GM19455 (cell line): ENCODE measurements at regions not wholly inside any gene's neighbourhood (a gene's known extent, or its start where the extent isn't known, plus 50 kb on each side); places are given as distances from the start of the nearest gene placed in this dataset.
"Not testable (repeated sequence)": the region's sequence is repeated elsewhere in the genome, so short reads cannot be mapped to it uniquely, and the experiment has no call there.

Experiments used
- ATAC-seq: cut with Tn5 transposase; IDR thresholded peaks from one replicate; pipeline ENCODE4 v1.9.1; 2021; ENCODE audit not compliant: unreplicated experiment

GRCh38 chr6:22738194-22738593 lies 168.8 kb downstream of the HDGFL1 start:
- no peak for ATAC-seq

GRCh38 chr6:22747571-22747970 lies 178.2 kb downstream of the HDGFL1 start:
- ATAC-seq: no peak

- no peak for ATAC-seq
These were observed 179.3 kb downstream of the HDGFL1 start for GRCh38 chr6:22748681-22749080.

GRCh38 chr6:22749696-22750095 lies 180.3 kb downstream of the HDGFL1 start:
- ATAC-seq: no peak

- no peak for ATAC-seq
These were observed 181.9 kb downstream of the HDGFL1 start for GRCh38 chr6:22751223-22751622.

- no peak for ATAC-seq
These were observed 183.2 kb downstream of the HDGFL1 start for GRCh38 chr6:22752522-22752921.

- ATAC-seq: no peak
These were observed 184.7 kb downstream of the HDGFL1 start for GRCh38 chr6:22754061-22754460.

GRCh38 chr6:22755605-22756004 lies 186.2 kb downstream of the HDGFL1 start:
- ATAC-seq: no peak

GRCh38 chr6:22756365-22756764 lies 187.0 kb downstream of the HDGFL1 start:
- ATAC-seq: no peak

GRCh38 chr6:22764496-22764895 lies 195.1 kb downstream of the HDGFL1 start:
- ATAC-seq: no peak

- no peak for ATAC-seq
These were observed 195.6 kb downstream of the HDGFL1 start for GRCh38 chr6:22765015-22765414.

- no peak for ATAC-seq
These were observed 197.6 kb downstream of the HDGFL1 start for GRCh38 chr6:22766979-22767378.

GRCh38 chr6:22770054-22770453 lies 200.7 kb downstream of the HDGFL1 start:
- ATAC-seq: no peak

- ATAC-seq: no peak
These were observed 204.8 kb downstream of the HDGFL1 start for GRCh38 chr6:22774129-22774528.

- ATAC-seq: not testable (repeated sequence)
These were observed 209.1 kb downstream of the HDGFL1 start for GRCh38 chr6:22778438-22778837.

- ATAC-seq: no peak
These were observed 209.7 kb downstream of the HDGFL1 start for GRCh38 chr6:22779062-22779461.

- ATAC-seq: no peak
These were observed 214.6 kb downstream of the HDGFL1 start for GRCh38 chr6:22783931-22784330.

GRCh38 chr6:22784601-22785410 lies 215.4 kb downstream of the HDGFL1 start:
- no peak for ATAC-seq

- ATAC-seq: no peak
These were observed 218.7 kb downstream of the HDGFL1 start for GRCh38 chr6:22788038-22788437.

- ATAC-seq: no peak
These were observed 219.9 kb downstream of the HDGFL1 start for GRCh38 chr6:22789315-22789714.

GRCh38 chr6:22794844-22795243 lies 225.5 kb downstream of the HDGFL1 start:
- ATAC-seq: no peak

- no peak for ATAC-seq
These were observed 231.1 kb downstream of the HDGFL1 start for GRCh38 chr6:22800451-22800850.

GRCh38 chr6:22801831-22802230 lies 232.5 kb downstream of the HDGFL1 start:
- no peak for ATAC-seq
